ENCODE measurements at regions not wholly inside any gene's neighbourhood (a gene's known extent, or its start where the extent isn't known, plus 50 kb on each side); places are given as distances from the start of the nearest gene placed in this dataset.
"Not testable (repeated sequence)": the region's sequence is repeated elsewhere in the genome, so short reads cannot be mapped to it uniquely, and the experiment has no call there.

DNA sequence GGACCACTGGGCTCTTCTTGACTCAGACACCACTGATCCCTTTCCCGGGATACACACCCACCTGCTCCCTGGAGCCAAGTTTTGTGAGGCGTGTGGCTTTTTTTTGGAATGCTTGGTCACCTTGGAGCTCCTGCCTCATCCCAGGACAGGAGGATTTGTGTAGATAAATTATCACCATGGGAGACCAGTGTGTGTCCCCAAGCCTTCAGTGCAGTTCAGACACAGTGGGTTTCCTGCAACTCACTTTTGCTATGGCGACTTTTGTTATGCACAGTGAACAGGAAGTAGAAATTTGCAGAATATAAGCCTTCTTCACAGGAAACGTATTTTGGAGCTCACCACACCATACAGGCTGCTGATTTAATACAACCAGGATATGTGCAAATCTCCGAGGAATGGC is 357.4 kb downstream of the PAX1 start:
- no peaks in the 10 kb centered on the region for H3K27me3 ChIP-seq
- H3K4me1 ChIP-seq = no peaks in the 10 kb centered on the region
- H3K4me3 ChIP-seq = no peak overlapping the region
- TF ChIP-seq CTCF (IDR thresholded peaks at IDR 0.05) (no peak), POLR2A (IDR thresholded peaks at IDR 0.05) (no peak)
- H3K36me3 ChIP-seq = no peaks in the 10 kb centered on the region
- intact Hi-C loops (cut with DNase I; ENCODE audit: low total_unique reads) = no loop called here
- no peak for DNase-seq
- H3K9me3 ChIP-seq = no peaks in the 10 kb centered on the region
- H3K27ac ChIP-seq = no peak overlapping the region

DNA sequence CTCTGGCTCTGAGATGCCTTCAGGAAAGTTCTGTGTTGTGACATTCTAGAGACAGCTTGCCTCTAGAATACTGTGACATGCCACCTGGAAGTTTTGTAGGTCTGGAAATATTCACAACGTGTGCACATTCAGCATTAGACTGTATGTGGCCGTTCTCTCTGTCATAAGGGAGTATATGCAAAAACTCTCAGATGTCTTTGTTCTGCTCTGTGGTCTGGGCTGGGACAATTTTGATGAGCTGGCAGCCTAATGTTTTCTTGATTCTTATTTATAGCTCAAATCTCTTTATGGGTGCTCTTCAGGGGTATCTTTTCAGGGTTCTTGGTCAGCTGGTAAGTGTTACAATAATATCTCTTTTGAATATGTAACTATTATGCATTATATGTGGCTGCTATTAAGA is 355.1 kb downstream of the PAX1 start:
- Histone ChIP-seq H3K27ac (no peak overlapping the region), H3K4me1 (no peaks in the 10 kb centered on the region), H3K9me3 (no peaks in the 10 kb centered on the region), H3K36me3 (no peaks in the 10 kb centered on the region), H3K27me3 (no peaks in the 10 kb centered on the region), H3K4me3 (no peak overlapping the region)
- no peak for DNase-seq
- TF ChIP-seq CTCF (IDR thresholded peaks at IDR 0.05) (no peak), POLR2A (IDR thresholded peaks at IDR 0.05) (no peak)
- intact Hi-C loops (cut with DNase I; ENCODE audit: low total_unique reads) = no loop called here

GRCh38 chr20:22058746-22059145 is 353.3 kb downstream of the PAX1 start:
- intact Hi-C loops (cut with DNase I; ENCODE audit: low total_unique reads) = no loop called here
- Histone ChIP-seq H3K27me3 (no peaks in the 10 kb centered on the region), H3K4me3 (no peak overlapping the region), H3K27ac (no peak overlapping the region), H3K36me3 (no peaks in the 10 kb centered on the region), H3K9me3 (no peaks in the 10 kb centered on the region), H3K4me1 (no peaks in the 10 kb centered on the region)
- DNase-seq = no peak
- TF ChIP-seq CTCF (IDR thresholded peaks at IDR 0.05) (no peak), POLR2A (IDR thresholded peaks at IDR 0.05) (no peak)

DNA sequence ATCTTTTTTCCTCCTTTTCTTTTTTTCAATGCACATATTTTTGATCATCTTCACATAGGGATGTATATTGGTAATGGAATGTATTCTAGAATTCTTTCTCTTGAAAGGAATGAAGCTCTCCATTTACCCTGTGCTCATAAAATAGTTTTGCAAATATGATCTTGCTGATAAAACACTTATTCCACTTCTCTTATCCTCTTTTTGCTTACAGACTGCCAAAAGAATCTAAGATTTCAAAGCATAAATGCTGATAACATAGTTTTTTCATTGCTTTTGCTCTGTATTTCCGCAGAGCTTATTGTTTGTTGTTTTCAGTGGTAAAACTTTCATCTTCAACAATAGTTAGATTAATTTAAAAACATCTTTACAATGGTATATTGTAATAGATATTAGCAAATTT is 350.5 kb downstream of the PAX1 start:
- no peaks in the 10 kb centered on the region for H3K36me3 ChIP-seq
- no peaks in the 10 kb centered on the region for H3K4me1 ChIP-seq
- no peak overlapping the region for H3K27ac ChIP-seq
- no peak for TF ChIP-seq POLR2A (IDR thresholded peaks at IDR 0.05)
- no peak for TF ChIP-seq CTCF (IDR thresholded peaks at IDR 0.05)
- H3K9me3 ChIP-seq = no peaks in the 10 kb centered on the region
- no peaks in the 10 kb centered on the region for H3K27me3 ChIP-seq
- intact Hi-C loops (cut with DNase I; ENCODE audit: low total_unique reads) = no loop called here
- H3K4me3 ChIP-seq = no peak overlapping the region
- no peak for DNase-seq

DNA sequence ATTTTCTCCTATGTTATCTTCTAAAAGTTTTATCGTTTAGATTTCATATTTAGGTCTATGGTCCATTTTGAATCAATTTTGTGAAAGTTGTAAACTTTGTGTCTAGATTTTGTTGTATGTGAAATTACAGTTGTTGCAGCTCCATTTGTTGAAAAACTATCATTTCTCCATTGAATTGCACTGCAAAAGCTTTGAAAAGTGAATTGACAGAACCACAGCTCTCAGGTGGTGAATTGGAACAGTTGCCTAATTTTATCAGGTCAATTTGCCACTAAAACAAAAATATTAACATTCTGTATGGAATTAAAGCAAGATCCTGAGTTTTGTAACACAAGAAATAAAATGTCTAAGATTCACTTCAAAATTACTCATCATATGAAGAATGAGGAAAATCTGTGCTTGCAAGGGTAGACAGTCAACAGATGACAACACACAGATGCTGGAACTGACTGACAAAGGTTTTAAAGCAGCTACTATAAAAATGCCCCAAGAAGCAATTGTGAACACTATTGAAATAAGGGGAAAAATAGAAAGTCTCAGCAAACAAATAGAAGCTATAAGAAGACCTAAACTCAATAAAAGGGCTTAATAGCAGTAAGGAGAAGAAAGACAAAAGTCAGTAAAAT is 346.7 kb downstream of the PAX1 start:
- H3K9me3 ChIP-seq = no peaks in the 10 kb centered on the region
- DNase-seq = no peak
- no peaks in the 10 kb centered on the region for H3K4me1 ChIP-seq
- TF ChIP-seq CTCF (IDR thresholded peaks at IDR 0.05) = no peak
- no peak for TF ChIP-seq POLR2A (IDR thresholded peaks at IDR 0.05)
- H3K27ac ChIP-seq = no peak overlapping the region
- H3K36me3 ChIP-seq = no peaks in the 10 kb centered on the region
- H3K4me3 ChIP-seq = no peak overlapping the region
- intact Hi-C loops (cut with DNase I; ENCODE audit: low total_unique reads) = no loop called here
- H3K27me3 ChIP-seq = no peaks in the 10 kb centered on the region

DNA sequence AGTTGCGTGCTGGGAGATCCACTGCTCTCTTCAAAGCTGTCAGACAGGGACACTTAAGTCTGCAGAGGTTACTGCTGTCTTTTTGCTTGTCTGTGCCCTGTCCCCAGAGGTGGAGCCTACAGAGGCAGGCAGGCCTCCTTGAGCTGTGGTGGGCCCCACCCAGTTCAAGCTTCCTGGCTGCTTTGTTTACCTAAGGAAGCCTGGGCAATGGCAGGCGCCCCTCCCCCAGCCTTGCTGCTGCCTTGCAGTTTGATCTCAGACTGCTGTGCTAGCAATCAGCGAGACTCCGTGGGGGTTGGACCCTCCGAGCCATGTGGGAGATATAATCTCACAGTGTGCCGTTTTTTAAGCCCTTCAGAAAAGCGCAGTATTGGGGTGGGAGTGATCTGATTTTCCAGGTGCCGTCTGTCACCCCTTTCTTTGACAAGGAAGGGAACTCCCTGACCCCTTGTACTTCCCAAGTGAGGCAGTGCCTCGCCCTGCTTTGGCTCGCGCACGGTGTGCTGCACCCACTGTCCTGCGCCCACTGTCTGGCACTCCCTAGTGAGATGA is 340.6 kb downstream of the PAX1 start:
- H3K36me3 ChIP-seq; H3K9me3 ChIP-seq; H3K4me1 ChIP-seq; intact Hi-C loops (cut with DNase I; ENCODE audit: low total_unique reads); H3K27ac ChIP-seq; H3K27me3 ChIP-seq; DNase-seq; H3K4me3 ChIP-seq: not testable (repeated sequence)
